Cardiac fibroblast (primary cell): ENCODE measurements at regions not wholly inside any gene's neighbourhood (a gene's known extent, or its start where the extent isn't known, plus 50 kb on each side); places are given as distances from the start of the nearest gene placed in this dataset.
"Not testable (repeated sequence)": the region's sequence is repeated elsewhere in the genome, so short reads cannot be mapped to it uniquely, and the experiment has no call there.

Source experiments
- DNase-seq, 2 donors: peaks; one replicate each; pipeline versions ENCODE4 v3.0.0 to v3.0.0-alpha.2; 2010; ENCODE audit warnings: low read depth in 2 of 2
- H3K4me3 ChIP-seq, 2 donors: replicated peaks in 1 of 2; 1 replicate in 1 of 2; 2 replicates in 1 of 2; pipeline ENCODE4 v1.5.1; 2011; ENCODE audit warnings: low read depth in 2 of 2, low read length in 2 of 2, mild to moderate bottlenecking in 2 of 2, moderate library complexity in 1 of 2
- TF ChIP-seq, protein P1 (sequence below): IDR thresholded peaks from one replicate; pipeline ENCODE4 v1.5.1; 2011; ENCODE audit warnings: low read depth, mild to moderate bottlenecking, low read length, inconsistent platforms

DNA sequence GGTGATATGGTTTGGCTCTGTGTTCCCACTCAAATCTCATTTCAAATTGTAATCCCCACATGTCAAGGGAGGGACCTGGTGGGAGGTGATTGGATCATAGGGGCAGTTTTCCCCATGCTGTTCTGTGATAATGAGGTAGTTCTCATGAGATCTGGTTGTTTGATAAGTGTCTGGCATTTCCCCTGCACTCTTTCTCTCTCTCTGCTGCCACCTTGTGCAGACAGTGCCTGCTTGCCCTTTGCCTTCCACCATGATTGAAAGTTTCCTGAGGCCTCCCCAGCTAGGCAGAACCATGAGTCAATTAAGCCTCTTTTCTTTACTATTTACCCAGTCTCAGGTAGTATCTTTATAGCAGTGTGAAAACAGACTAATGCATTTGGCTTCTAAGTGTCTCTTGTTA, 284.7 kb downstream of the ARPP21 start:
- DNase-seq, result peak; percentile 26 to 48
- TF ChIP-seq, protein P1, sequence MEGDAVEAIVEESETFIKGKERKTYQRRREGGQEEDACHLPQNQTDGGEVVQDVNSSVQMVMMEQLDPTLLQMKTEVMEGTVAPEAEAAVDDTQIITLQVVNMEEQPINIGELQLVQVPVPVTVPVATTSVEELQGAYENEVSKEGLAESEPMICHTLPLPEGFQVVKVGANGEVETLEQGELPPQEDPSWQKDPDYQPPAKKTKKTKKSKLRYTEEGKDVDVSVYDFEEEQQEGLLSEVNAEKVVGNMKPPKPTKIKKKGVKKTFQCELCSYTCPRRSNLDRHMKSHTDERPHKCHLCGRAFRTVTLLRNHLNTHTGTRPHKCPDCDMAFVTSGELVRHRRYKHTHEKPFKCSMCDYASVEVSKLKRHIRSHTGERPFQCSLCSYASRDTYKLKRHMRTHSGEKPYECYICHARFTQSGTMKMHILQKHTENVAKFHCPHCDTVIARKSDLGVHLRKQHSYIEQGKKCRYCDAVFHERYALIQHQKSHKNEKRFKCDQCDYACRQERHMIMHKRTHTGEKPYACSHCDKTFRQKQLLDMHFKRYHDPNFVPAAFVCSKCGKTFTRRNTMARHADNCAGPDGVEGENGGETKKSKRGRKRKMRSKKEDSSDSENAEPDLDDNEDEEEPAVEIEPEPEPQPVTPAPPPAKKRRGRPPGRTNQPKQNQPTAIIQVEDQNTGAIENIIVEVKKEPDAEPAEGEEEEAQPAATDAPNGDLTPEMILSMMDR, result peak; percentile 55
- H3K4me3 ChIP-seq, result not testable (repeated sequence)

DNA sequence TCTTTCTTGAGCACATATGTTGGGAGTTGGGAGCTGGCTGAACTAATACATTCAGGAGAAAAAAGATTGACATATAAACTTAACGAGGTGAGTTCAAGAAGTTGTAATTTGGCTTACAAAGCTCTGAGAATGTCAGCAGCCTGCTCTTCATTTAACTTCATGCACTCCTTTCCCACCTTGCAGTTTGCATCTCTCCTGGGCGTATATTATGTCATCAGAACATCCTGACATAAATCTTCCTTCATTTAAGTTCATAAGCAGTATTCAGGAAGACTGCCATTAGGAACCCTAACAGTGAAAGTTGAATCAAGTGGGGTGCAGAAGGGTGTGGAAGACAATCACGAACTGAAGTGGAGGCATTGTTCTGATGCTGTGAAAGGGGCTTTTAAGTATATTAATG, 288.1 kb downstream of the ARPP21 start:
- no peak overlapping the region for H3K4me3 ChIP-seq
- no peak for DNase-seq
- TF ChIP-seq, protein P1, result no peak

DNA sequence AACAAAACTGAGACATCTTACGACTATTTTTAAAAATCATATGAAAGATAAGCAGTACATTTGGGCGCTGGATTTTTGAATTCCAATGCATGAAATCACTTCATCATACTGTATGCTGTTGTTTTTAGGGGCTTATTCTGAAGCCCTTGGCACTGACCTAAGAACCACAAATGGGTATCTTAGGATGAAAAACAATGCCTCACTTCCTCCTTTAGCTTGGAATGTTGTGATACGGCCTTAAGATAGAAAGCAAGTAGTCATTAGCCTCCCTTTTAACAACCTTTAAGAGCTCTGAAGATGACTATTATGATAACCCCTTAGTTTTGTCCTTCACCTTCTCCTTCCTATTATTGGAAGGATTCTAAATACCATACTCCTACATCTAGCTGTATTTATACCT, 289.8 kb downstream of the ARPP21 start:
- H3K4me3 ChIP-seq, result no peak overlapping the region
- peak in 1 of 2 donors; percentile 45 for DNase-seq
- TF ChIP-seq, protein P1, result no peak

DNA sequence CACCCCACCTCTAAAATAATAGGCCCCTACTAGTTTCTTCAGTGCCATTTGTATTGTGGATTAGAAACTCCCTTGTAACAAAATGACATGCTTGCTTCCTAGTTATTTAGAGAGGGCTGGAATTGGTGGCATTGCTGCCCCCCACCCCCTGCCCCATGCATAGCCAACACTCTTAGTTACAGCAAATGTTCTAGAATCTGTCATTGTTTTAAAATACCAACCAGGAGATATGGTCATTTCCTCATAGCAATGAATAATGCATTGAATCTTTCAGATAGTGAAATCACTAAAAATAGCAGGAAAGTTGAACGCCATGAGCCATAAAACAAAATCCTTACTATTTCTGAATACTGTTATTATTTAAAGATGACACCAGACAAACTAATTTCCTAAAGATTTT, 292.5 kb downstream of the ARPP21 start:
- TF ChIP-seq, protein P1, result no peak
- peak in 1 of 2 donors; percentile 22 for DNase-seq
- H3K4me3 ChIP-seq, result no peak overlapping the region

DNA sequence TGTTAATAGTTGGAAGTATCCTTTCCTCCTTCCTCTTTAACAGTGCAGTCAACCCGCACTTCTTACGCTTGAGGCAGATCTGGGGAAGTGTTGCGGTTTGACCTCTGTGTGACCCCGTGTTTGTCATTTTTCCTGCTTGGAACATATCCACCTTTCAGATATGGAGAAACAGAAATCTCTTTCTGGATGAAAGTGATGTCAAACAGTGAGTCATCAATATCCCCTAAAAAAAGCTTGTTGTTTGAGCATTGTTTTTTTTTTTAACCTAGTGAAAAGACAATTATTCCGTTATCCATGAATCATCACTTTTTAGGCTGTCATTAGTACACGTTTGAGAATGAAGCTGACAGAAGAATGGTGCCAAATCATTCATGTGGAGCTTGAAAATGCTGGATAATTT, 293.7 kb downstream of the ARPP21 start:
- no peak overlapping the region for H3K4me3 ChIP-seq
- DNase-seq, result peak; percentile 93
- TF ChIP-seq, protein P1, result no peak

DNA sequence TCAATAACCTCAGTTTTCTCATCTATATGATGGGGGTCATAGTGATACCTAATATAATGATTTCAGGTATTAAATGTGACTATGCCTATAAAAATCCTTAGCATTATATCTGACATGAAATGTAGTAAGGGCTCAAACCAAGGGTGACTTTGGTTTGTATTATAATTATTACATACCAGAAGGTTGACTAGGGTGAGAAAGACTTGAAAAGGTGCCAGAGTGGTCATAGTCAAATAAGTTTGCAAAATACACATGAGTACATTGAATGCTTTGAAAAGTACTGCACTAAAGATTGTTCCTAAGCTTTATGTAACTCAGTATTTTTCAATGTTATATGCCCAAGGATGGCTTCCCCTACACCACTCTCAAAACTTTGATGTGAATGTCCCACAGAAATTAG, 297.2 kb downstream of the ARPP21 start:
- peak; percentile 68 to 77 for DNase-seq

More for the DNA sequence above, 297.2 kb downstream of the ARPP21 start:
- H3K4me3 ChIP-seq, result no peak overlapping the region
- TF ChIP-seq, protein P1, result no peak
